ENCODE measurements at regions not wholly inside any gene's neighbourhood (a gene's known extent, or its start where the extent isn't known, plus 50 kb on each side); places are given as distances from the start of the nearest gene placed in this dataset.

GRCh38 chr20:10946124-10946880 is 272.5 kb upstream of the JAG1 start:
- no peak overlapping the region for H3K4me3 ChIP-seq (ENCODE audit: low read length)
- no peak overlapping the region for H3K9ac ChIP-seq (ENCODE audit: low read length)
- no peak overlapping the region for H3K27ac ChIP-seq (ENCODE audit: low read length)
- no peaks in the 10 kb centered on the region for H3K79me2 ChIP-seq (replicated peaks; ENCODE audit: insufficient read depth, low read length)
- no peaks in the 10 kb centered on the region for H4K20me1 ChIP-seq (ENCODE audit: insufficient read depth)
- no peaks in the 10 kb centered on the region for H3F3A ChIP-seq (ENCODE audit: insufficient read depth, low read length, poor library complexity, severe bottlenecking)
- H3K4me2 ChIP-seq (ENCODE audit: low read length): no peak overlapping the region
- no peak overlapping the region for H2AFZ ChIP-seq (ENCODE audit: low read depth, low read length)
- no peaks in the 10 kb centered on the region for H3K9me3 ChIP-seq (ENCODE audit: low read length)
- H3K36me3 ChIP-seq (ENCODE audit: insufficient read depth, low read length): no peaks in the 10 kb centered on the region
- no peaks in the 10 kb centered on the region for H3K27me3 ChIP-seq (ENCODE audit: insufficient read depth, low read depth, low read length)
- no peaks in the 10 kb centered on the region for H3K9me2 ChIP-seq (ENCODE audit: insufficient read depth, low read length)
- TF ChIP-seq EP300 (conservative IDR thresholded peaks at IDR 0.05; ENCODE audit: poor library complexity, severe bottlenecking) (no peak), CTCF (IDR thresholded peaks at IDR 0.05; ENCODE audit: poor library complexity, severe bottlenecking) (no peak), RAD21 (conservative IDR thresholded peaks at IDR 0.05) (no peak), SMC3 (conservative IDR thresholded peaks at IDR 0.05; ENCODE audit: poor library complexity) (no peak)

GRCh38 chr20:10947726-10948125 is 273.9 kb upstream of the JAG1 start:
- no peak overlapping the region for H3K4me2 ChIP-seq (ENCODE audit: low read length)
- no peak overlapping the region for H3K27ac ChIP-seq (ENCODE audit: low read length)
- no peaks in the 10 kb centered on the region for H3K9me3 ChIP-seq (ENCODE audit: low read length)
- no peak overlapping the region for H3K4me3 ChIP-seq (ENCODE audit: low read length)
- H3F3A ChIP-seq (ENCODE audit: insufficient read depth, low read length, poor library complexity, severe bottlenecking): no peaks in the 10 kb centered on the region
- H3K9me2 ChIP-seq (ENCODE audit: insufficient read depth, low read length): no peaks in the 10 kb centered on the region
- H3K27me3 ChIP-seq (ENCODE audit: insufficient read depth, low read depth, low read length): no peaks in the 10 kb centered on the region
- H3K79me2 ChIP-seq (replicated peaks; ENCODE audit: insufficient read depth, low read length): no peaks in the 10 kb centered on the region
- no peaks in the 10 kb centered on the region for H4K20me1 ChIP-seq (ENCODE audit: insufficient read depth)
- TF ChIP-seq TAF1 (IDR thresholded peaks at IDR 0.05; ENCODE audit: low read depth): no peak
- no peak for TF ChIP-seq EZH2 (IDR thresholded peaks at IDR 0.05; ENCODE audit: borderline replicate concordance, insufficient read depth, low read length, poor library complexity, severe bottlenecking)
- TF ChIP-seq REST (IDR thresholded peaks at IDR 0.05; ENCODE audit: borderline replicate concordance): no peak
- TF ChIP-seq RAD21 (conservative IDR thresholded peaks at IDR 0.05): no peak
- TF ChIP-seq SMC3 (conservative IDR thresholded peaks at IDR 0.05; ENCODE audit: poor library complexity): no peak
- TF ChIP-seq MXI1 (conservative IDR thresholded peaks at IDR 0.05; ENCODE audit: poor library complexity, severe bottlenecking): no peak
- TF ChIP-seq POLR2AphosphoS5 (IDR thresholded peaks at IDR 0.05): no peak
- TF ChIP-seq CTCF (IDR thresholded peaks at IDR 0.05; ENCODE audit: poor library complexity, severe bottlenecking): no peak
- H3K9ac ChIP-seq (ENCODE audit: low read length): no peak overlapping the region
- H3K36me3 ChIP-seq (ENCODE audit: insufficient read depth, low read length): no peaks in the 10 kb centered on the region
- H2AFZ ChIP-seq (ENCODE audit: low read depth, low read length): no peak overlapping the region

Measured in neural cell (in vitro differentiated cells).